HG03196 (cell line): ENCODE measurements at regions not wholly inside any gene's neighbourhood (a gene's known extent, or its start where the extent isn't known, plus 50 kb on each side); places are given as distances from the start of the nearest gene placed in this dataset.

ENCODE experiments used
- ATAC-seq: cut with Tn5 transposase; IDR thresholded peaks from one replicate; pipeline ENCODE4 v1.9.1; 2021; ENCODE audit not compliant: unreplicated experiment

DNA sequence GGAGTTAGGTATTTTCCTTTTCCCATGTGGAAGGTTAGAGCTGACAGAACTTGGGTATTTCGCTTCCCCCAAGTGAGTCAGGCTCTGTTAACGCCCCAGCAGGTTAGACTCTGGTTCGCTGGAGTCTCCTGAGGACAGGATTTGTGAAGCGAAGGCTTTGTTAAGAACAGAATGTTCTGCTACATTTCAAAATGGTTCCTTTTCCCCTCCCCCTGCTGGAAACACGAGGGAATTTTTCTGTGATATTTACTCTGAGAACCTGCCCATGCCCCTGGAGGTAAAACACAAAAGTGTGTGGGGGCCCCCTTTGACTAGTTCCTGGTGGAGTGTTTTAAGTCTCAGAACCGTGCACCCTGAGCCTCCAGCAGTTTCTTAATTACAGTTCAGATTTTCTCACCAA, 731.4 kb upstream of the CITED2 start:
- no peak for ATAC-seq

DNA sequence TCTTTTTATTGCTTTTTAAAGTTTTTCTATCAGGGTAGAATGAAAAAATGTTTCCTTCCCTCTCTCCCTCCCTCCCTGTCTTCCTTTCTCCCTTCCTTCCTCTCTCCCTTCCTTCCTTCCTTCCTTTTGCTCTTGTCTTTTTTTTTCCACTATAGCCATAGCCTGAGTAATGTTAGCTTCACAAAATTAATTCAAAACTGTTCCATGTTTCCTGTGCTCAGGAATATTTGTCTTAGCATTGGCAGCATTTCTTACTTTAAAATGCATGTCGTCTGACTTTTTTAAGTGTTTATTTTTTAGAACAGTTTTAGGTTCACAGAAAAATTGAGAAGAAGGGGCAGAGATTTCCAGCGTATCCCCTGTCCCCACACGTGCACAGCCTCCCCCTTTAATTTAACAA, 730.8 kb upstream of the CITED2 start:
- no peak for ATAC-seq

DNA sequence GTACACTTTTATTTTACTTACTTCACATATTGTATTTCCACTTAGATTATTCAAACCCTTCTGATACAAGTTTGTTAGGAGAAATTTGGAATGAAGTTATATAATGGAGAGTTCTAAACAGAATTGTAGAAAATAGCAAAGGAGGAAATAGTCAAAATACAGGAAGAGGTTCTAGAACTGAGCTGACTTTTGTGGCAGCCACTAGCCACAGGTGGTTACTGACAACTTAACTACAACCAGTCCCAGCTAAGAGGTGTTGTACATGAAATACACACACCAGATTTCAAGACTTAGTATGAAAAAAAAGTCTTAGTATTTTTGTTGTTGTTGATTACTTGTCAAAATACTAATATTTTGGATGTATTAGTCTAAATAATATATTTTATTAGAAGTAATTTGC, 727.4 kb upstream of the CITED2 start:
- no peak for ATAC-seq

DNA sequence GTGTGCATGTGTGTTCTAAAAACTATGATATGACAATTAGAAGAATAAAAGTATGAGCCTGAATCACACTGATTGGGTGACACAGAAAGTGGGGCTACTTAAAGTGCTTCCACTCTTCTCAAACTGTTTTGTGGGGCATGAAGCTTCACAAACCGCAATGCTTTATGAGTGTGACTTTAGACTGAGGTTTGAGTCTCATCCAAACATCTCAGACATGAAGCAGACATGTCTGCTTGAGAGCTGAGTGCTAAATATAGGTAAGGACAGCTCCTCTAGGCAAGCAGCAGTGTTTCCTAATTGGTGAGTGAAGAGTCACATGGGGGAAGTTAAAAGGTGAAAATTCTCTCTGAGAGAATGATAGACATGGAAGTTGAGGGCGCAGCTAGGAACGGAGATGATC, 726.9 kb upstream of the CITED2 start:
- no peak for ATAC-seq

DNA sequence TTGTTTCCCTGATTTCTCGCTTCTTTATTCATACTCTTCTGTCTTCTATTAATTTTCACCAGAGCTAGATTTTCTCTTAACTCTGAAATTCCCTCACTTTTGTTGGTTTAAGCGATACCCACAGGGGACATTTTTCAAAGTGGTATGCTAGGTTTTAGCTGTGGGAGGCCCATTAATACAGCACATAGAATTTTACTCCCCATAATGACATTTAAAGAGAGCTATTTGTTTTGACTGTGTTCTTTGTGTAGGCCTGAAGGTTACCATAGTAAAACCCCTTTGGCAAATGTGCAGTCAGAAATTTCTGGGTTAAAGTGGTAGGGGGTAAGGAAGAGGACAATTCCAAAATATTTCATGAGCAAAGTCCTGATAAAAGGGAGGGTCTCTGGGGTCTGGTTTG, 721.1 kb upstream of the CITED2 start:
- ATAC-seq = no peak

DNA sequence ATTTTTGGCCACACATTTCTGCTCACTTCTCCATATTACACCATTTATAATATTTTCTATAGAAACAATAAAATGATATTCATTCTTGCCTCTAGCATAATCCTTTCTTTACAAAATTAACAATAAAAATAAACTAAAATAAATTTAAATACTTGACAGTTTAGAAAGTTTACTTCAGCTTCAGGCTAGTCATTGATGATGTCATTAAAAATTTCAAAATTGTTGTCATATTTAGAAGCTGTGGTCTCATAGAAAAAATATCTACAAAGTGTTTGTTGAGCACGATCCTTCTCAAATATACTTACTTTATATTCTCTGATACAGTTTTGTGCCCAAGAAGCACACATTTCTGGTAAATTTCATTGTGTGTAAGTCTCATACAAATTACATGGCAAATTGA, 717.4 kb upstream of the CITED2 start:
- ATAC-seq = no peak

DNA sequence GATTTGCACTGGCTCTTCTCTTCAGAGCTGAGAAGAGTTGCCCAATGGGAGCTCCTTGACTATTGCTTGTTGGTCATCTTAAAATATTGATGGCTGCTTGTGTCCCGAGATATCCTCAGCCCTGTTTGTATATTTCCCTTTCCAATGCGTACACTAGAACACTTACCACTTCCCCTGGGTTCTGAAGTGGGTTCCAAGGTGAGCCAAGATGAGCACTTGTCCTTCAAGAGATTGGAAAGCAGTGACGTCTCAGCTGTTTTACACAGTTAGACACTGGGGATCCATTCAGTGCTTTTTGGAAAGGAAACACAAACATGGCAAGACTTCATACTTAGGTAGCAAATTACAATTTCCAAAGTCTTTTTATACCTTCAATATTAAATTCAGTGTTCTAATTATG, 716.4 kb upstream of the CITED2 start:
- ATAC-seq = no peak

DNA sequence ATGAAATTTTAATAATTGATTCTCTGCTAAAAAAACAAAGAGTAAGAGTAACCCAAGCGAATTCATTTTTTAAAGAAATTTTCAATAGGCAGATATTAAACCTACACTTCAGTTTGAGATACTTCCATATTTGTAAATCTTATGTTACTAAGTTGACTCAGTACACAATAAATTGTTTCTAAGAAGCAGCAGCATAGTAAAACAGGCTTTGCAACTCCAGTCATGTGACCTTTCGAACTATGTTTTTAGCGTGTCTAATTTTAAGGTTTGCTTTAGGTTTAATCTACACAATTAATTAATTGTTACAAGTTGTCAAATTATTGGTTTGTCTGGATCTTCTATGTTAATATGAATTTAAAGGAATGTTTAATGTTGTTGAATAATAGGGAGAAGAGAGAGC, 708.9 kb upstream of the CITED2 start:
- no peak for ATAC-seq

DNA sequence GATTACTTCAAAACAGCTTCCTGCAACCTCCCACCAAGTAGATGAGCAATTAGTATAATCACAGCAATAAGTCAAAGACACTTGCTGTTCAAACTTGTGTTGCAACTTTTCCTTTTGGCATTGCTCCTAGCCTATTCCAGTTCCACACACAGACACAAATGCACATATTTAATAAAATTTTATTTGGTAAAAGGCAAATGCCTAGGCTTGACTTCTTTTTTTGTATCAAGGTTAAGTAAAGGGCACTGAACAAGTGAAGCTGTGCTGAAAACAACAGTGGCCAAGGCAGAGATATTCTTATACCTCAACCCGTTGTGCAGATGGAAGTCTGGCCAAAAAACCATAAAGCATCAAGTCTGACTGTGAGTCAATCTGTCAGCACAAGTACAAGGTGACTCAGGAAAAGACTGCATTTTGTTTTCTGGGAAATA, 708.4 kb upstream of the CITED2 start:
- ATAC-seq = no peak

DNA sequence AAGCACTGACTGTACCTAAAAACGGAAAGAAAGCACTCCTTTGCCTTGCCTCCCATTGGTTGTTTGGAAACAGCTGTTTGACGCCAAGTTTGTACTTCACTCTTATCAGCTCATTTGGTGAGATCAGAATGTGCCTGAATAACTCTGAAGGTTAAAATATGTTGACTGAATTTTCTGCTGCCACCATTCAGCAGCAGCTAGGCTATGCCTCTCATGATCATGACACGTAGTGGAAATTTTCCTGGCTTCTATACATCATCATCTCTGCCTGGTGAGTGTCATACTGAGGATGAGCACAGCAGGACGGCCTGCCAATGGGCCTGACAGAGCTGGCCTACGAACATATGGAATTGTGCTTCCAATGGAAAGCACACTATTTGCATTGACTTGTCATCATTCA, 704.9 kb upstream of the CITED2 start:
- no peak for ATAC-seq

DNA sequence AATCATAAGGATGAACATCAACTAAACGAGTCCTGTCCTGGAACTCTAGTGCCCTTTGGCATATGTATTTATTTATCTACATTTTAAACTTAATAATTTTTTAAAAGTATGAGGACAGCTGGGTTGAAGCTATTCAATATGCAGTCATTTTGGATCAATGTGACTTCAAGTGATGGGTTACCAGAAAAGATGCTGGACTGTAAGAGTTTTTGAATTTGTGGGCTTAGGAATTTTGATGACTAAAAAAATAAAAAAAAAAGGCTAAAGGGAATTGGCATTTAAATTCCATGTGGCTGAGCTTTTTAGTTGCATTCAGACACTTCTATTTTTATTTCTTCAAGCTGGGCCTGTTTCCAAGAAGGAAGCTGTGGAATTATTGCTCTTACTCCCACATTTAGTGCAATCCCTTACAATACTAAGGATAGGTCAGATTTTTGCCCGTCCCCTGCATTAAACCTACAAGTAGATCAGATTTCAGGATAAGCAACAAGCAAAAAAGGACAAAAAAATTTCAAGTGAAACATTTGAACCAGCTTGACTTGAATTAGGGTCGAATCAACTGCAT, 704.2 kb upstream of the CITED2 start:
- ATAC-seq = no peak

DNA sequence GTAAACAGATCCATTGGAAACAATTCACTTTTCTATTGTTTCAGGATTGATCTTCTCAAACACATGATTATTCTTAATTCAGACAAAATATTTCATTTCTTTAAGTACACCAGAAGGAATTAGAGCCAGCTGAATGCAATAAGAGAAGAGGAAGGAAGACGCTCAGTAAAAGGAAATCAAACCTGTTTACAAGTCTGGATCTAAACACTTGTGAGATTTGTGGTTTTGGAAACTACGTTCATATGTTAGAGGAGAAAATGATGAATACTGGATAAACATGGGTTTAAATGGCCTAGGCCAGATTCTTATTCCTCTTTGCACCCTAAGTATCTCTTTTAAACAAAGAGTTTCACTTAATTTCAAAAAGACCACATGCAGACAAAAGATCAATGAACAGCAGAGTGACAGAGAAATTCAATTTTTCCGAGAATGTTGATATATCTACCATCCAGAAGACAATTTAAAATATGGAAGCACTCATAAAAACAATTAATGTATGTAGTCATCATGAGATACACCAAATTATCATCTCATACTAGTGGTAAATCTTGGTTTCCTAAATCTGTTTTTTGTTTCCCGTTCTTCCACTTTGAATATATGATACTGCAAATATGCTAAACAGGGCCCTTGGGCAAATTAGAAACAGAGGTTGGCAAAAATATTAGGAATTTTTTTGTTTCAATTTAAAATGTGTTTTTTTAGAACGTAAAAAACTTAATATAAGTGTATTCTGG, 703.5 kb upstream of the CITED2 start:
- no peak for ATAC-seq

DNA sequence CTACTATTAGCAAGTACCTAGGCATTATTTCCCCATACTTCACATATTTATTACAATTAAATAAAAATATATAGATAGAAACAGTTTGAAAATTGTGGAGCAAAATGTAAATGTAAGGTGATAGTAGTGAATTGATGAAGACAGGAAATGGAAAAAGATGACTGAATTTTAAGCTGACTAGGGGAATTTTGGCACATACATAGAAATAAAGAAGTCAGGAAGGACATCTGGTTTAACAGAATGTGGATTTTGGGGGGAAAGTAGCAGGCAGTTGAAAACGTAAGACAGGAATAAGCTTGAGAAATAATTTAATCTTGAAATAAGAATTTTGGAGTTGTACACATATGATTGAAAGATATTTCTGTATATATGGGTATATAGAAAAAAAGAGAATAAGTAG, 701.7 kb upstream of the CITED2 start:
- ATAC-seq = no peak

DNA sequence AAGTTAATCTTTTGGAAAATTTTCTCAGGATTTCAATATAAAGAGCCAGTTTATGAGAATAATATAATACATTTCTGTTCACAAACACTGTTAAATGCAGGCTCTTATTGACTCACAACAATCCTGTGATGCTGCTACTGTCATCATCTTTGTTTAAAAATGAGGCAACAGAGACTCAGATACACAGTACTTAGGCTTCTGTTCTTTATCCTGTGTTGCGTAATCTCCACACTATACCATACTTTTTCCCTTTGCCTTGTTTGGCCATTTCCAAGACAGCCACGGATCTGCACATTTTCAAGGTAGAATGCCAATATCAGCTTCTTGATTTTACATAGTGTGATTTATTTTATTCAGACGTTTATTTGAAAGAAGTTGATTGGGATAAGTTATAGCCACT, 699.0 kb upstream of the CITED2 start:
- no peak for ATAC-seq

DNA sequence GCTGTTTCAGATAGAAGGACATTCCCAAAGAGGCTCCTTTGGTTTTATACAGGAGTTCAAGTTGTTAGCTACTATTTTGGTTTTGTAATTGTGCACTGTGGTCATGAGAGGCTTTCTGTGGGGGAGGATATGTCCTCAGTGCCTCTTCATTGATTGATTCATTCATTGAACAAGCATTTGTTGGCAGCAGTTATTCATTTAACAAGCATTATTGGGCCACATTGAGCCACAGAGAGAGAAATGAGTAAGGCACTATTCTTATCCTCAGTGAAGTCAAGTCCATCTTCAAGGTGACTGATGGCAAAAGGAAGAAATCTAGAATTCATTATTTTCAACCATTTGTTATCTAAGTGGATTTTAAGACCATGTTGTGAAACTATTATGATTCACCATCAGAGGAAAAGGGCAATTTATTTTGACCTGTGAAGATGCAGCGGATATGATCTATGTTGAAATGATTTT, 697.2 kb upstream of the CITED2 start:
- no peak for ATAC-seq

DNA sequence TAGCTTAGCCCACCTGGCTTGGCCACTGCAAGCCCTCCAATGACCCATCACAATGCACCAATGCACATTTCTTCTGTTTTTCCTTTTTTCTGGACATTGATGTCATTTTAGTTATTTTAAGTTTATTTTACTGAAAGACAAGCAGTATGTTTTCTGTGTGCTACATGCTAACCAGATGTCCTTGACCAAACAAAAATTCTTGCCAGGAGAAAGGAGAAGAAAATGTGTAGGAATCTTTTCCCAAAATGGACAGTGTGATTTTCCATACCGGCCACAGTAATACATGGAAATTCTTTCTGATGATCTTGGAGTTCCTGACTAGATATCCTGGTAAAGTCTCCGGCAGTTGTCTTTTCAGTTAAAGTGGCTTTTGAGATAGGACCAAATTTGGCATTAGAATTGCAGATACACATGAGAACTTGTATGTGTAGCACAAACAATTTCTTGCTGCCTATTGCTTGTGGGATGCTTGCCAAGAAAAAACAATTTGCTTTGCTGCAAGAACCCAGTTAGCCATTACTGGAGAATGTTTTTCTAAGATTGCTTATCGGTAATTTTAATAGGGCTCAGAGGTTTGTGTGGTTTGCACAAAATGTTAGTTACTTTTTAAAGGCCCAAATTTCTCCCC, 696.5 kb upstream of the CITED2 start:
- ATAC-seq = no peak

DNA sequence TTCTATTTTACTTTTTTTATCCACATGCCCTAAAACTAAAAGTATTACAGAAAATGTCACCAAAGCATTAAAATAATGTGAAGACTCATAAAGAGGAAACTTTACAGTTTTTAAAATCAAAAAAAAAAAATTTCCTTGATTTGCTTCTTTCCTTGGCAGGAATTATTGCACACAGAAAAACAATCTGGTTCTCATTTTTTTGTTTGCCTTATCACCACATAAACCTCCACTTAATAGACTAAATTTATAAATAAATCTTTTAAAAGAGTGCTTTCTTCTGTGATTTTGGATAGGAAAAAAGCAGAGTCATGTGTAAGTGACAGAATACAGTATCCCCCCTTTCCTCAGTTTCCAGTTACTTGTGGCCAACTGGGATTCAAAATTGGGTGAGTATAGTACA, 695.1 kb upstream of the CITED2 start:
- ATAC-seq = no peak

DNA sequence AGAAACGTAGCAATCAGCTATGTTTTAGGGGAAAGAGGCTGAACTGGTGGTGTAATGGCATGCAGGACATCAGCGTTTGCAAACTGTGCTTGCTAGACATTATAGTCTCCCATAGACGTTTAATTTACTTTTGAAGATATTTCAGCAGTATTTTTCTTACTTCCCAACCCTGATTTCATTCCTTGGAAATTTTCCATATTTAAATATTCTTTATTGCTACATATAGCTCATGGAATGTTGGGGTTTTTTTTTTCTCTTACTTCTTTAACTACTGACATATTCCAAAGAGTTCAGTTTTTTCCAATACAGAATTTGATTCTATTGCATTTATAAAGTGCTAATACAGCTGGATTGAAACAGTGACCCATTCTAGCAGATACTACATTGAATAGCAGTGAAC, 694.4 kb upstream of the CITED2 start:
- no peak for ATAC-seq

DNA sequence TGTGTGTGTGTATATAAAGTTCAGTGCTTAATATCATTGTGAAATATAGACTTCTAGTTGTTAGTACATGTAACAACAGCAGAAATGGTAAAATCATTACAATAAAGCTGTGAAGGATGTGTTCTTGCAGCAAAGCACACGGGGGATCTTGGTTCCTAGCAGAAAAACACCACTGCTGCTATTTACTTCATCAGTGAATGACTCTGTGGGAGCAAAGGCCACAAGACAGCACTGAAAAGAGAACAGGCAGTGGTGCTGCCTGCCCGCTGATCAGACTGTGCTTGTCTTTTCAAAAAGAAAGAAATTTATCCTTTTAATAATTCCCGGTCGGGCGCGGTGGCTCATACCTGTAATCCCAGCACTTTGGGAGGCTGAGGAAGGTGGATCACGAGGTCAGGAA, 689.9 kb upstream of the CITED2 start:
- no peak for ATAC-seq

DNA sequence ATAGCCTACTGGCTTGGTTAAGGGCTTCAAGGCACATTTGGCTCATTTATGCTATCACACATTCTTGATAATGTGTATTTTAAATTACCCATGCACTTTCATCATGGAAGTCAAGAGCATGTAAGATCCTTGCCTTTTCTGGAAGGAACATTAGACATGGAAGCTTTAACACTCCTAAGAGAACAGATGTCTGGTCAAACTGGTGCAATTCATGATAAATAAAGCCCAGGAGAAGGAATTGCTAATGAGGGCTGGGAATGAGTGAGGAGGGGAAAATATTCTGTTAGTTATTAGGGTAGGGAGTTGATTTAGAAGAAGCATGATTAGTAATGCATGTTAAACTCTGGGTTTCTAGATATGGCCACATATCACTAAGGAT, 688.6 kb upstream of the CITED2 start:
- no peak for ATAC-seq

DNA sequence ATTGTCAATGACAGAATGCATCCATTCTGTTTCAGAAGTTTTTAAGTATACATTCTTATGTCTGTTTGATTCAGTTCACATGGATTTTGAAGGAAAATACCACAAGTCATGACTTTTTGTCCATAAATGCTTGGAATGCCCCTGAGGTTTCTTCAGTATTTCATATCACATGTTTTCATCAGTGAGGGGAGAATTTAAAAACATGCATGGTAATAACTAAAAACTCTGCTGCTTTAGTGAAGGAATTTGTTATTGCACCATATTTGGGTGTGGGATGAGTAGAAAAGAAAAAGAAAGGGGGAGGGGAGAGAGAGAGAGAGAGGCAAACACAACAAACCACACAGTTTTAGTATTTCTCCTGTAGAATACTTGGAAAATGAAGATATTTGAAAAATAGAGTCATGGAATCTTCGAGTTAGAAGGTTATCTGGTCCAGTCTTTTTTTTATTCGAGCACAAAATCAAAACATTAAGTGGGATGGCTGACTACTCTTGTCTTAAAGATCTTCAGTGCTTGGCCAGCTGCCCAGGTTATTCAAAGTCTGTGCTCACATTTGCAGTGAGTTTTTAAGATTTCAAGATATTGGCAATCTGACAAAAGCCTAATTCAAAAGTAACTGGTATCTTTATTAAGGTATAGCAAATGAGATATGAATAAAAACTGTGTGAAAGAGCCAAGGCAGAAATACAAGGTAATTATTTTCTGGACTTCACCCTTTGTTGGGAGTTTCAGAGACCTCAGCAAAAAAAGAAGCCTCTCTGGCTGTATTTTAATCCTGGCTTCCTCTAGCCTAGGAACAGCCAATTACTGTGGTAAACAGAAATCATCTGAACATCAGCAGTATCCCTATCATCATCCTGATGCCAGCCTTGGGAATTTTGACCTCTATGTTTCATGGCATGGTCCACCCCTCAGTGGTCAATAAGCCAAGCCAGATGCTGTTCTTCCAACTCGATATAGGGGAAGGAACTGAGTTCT, 687.9 kb upstream of the CITED2 start:
- ATAC-seq = no peak
